Neural crest cell (in vitro differentiated cells): ENCODE measurements at regions not wholly inside any gene's neighbourhood (a gene's known extent, or its start where the extent isn't known, plus 50 kb on each side); places are given as distances from the start of the nearest gene placed in this dataset.

Experiments used
- DNase-seq: peaks from one replicate; pipeline ENCODE4 v3.0.0; 2021; ENCODE audit warnings: low read depth, mixed read lengths, low spot score
- H3K27ac Mint-ChIP-seq: one replicate; pipeline ENCODE4 v1.8.0; 2021; ENCODE audit warnings: mild to moderate bottlenecking, mixed read lengths; ENCODE audit not compliant: unreplicated experiment
- H3K27me3 Mint-ChIP-seq: 2 replicates; pipeline ENCODE4 v1.8.0; 2021; ENCODE audit warnings: low read depth, mild to moderate bottlenecking, mixed read lengths
- H3K36me3 Mint-ChIP-seq: 2 replicates; pipeline ENCODE4 v1.8.0; 2021; ENCODE audit warnings: low read depth, mild to moderate bottlenecking, mixed read lengths
- H3K4me1 Mint-ChIP-seq: 2 replicates; pipeline ENCODE4 v1.8.0; 2021; ENCODE audit warnings: mixed read lengths
- H3K4me3 Mint-ChIP-seq: one replicate; pipeline ENCODE4 v1.8.0; 2021; ENCODE audit warnings: mild to moderate bottlenecking, mixed read lengths
- H3K9me3 Mint-ChIP-seq: 2 replicates; pipeline ENCODE4 v1.8.0; 2021; ENCODE audit warnings: mixed read lengths
- CTCF ChIP-seq: fragments of 200-600 bp; sonication (generic); conservative IDR thresholded peaks from 2 replicates; pipeline ENCODE4 v1.5.0; 2021; ENCODE audit warnings: antibody characterized with exemption, mild to moderate bottlenecking

- H3K4me1 Mint-ChIP-seq: no peaks in the 10 kb centered on the region
- no peak overlapping the region for H3K4me3 Mint-ChIP-seq
- DNase-seq: no peak
- no peaks in the 10 kb centered on the region for H3K9me3 Mint-ChIP-seq
- no peaks in the 10 kb centered on the region for H3K27me3 Mint-ChIP-seq
- no peak overlapping the region for H3K27ac Mint-ChIP-seq
- no peaks in the 10 kb centered on the region for H3K36me3 Mint-ChIP-seq
- TF ChIP-seq CTCF: no peak
These were observed 352.0 kb downstream of the NUF2 start for GRCh38 chr1:163673759-163674151.

DNA sequence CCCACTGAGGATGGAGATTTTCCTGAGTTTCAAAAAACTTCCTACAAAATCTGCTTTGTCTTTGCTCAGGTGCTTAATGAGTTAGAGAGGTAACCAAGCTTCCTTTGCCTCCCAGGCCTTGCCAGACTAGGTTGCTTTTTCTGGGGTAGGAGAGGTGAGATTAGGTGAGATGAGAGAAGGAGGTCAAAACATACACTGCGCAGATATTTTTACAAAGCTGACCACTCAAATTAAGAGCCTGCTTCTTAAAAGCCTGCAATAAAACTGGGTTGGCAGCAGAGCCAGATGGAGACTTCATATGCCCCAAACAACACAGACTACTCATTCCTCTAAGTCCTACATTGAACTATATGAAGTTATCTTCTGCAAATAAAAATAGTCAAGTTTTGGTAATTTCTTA is 352.5 kb downstream of the NUF2 start:
- Mint-ChIP-seq H3K9me3 (no peaks in the 10 kb centered on the region), H3K27me3 (no peaks in the 10 kb centered on the region), H3K4me3 (no peak overlapping the region), H3K27ac (no peak overlapping the region), H3K4me1 (no peaks in the 10 kb centered on the region), H3K36me3 (no peaks in the 10 kb centered on the region)
- no peak for TF ChIP-seq CTCF
- DNase-seq: no peak

DNA sequence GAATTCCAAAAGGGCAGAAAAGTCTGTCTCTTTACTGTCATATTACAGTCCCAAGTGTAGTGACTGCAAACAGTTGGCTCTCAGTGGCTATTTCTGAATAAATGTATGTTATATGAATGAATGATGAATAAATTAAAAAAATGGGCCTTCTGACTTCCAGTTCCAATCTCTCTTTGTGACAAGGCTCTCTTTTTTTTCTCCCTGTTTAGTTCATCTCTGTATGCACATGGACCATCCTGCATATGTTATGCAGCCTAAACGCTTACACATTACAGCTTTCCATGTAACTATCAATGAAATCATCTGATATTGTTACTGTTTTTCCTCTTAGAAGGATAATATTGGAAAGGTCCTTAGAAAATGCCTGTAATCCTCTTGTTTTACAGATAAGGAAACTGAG is 363.0 kb downstream of the NUF2 start:
- H3K36me3 Mint-ChIP-seq: peaks cover 2% of the 10 kb centered on the region
- H3K27me3 Mint-ChIP-seq: no peaks in the 10 kb centered on the region
- DNase-seq: no peak

GRCh38 chr1:163692266-163692665 is 370.5 kb downstream of the NUF2 start:
- no peak for DNase-seq
- no peak overlapping the region for H3K27ac Mint-ChIP-seq
- TF ChIP-seq CTCF: no peak
- H3K4me1 Mint-ChIP-seq: no peaks in the 10 kb centered on the region
- no peaks in the 10 kb centered on the region for H3K27me3 Mint-ChIP-seq
- no peak overlapping the region for H3K4me3 Mint-ChIP-seq
- no peaks in the 10 kb centered on the region for H3K9me3 Mint-ChIP-seq
- H3K36me3 Mint-ChIP-seq: no peaks in the 10 kb centered on the region

More for the DNA sequence above, 363.0 kb downstream of the NUF2 start:
- H3K9me3 Mint-ChIP-seq: peaks cover 10% of the 10 kb centered on the region
- H3K4me3 Mint-ChIP-seq: no peak overlapping the region
- no peaks in the 10 kb centered on the region for H3K4me1 Mint-ChIP-seq
- H3K27ac Mint-ChIP-seq: no peak overlapping the region
- TF ChIP-seq CTCF: no peak

DNA sequence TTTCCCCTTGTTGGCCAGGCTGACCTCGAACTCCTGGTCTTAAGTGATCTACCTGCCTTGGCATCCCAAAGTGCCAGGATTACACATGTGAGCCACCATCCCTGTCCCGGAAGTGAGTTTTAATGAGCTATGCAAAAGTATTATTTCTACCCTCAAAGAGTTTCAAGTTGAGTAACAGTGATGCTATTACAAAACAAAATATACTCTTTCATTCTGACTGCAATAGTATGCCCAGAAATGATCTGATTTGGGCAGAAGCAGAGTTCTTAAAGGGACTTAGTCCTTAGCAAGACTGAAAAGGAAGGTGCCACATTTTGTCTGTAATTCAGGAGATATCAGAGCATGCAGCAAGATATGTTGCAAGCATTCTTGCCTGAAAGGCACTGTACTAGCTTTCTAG is 375.4 kb downstream of the NUF2 start:
- H3K4me3 Mint-ChIP-seq: no peak overlapping the region
- no peak for DNase-seq
- no peak for TF ChIP-seq CTCF
- no peaks in the 10 kb centered on the region for H3K4me1 Mint-ChIP-seq
- H3K27me3 Mint-ChIP-seq: no peaks in the 10 kb centered on the region
- H3K9me3 Mint-ChIP-seq: no peaks in the 10 kb centered on the region
- no peak overlapping the region for H3K27ac Mint-ChIP-seq
- H3K36me3 Mint-ChIP-seq: no peaks in the 10 kb centered on the region
